Astrocyte of the hippocampus (primary cell): ENCODE measurements at regions not wholly inside any gene's neighbourhood (a gene's known extent, or its start where the extent isn't known, plus 50 kb on each side); places are given as distances from the start of the nearest gene placed in this dataset.

ENCODE experiments used
- DNase-seq: peaks from one replicate; pipeline ENCODE4 v3.0.0; 2011; ENCODE audit warnings: low read depth, low spot score

GRCh38 chr13:44174769-44175425 lies 198.7 kb upstream of the SERP2 start:
- DNase-seq, result peak; percentile 39

DNA sequence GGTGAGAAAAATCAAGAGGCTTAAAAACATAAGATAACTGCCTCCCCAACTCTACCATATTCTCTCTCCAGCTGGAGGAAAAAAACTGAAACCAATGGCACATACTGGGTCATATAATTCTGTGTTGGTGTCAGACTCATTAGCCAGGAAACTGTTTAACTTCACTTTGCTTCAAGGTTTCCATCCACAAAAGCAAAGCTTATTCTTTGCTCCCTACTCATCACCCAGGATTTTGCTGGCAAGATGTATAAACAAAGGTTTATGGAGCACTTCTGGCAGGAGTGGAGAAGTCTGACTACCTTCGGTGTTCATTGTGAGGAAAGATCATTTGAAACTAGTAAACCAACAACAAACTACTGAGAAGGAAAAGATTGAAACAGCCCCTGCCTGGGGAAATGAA lies 197.5 kb upstream of the SERP2 start:
- no peak for DNase-seq

- no peak for DNase-seq
These were observed 192.6 kb upstream of the SERP2 start for GRCh38 chr13:44180876-44181536.

GRCh38 chr13:44181931-44182330 lies 191.7 kb upstream of the SERP2 start:
- DNase-seq, result peak; percentile 63

DNA sequence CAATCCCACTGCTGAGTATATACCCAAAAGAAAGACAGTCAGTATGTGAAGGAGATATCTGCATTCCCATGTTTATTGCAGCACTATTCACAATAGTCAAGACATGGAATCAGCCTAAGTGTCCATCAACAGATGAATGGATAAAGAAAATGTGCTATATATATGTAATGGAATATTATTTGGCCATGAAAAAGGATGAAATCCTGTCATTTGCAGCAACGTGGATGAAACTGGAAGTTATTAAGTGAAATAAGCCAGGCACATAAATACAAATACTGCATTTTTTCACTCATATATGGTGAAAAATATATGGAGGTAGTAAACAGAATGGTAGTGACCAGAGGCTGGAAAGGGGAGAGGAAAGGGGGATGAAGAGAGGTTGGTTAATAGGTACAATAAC lies 188.9 kb upstream of the SERP2 start:
- DNase-seq, result no peak

DNA sequence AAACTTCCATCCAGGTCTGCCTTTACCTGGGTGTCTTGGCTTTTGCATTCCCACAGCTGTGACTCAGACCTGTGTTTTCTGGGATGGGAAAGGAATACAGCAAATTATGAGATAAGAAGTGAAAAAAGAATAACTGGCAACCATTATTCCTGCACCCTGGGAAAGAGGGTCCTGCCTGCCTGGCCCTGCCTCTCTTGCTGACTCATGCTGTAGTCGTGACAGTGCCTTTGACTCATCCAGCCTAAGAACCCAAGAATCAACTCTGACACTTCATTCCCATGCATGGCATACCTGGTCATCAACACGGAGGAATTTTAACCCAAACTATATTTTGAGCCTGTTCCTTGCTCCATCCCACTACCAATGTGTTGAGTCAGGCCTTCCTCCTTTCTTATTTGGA lies 185.4 kb upstream of the SERP2 start:
- peak; percentile 60 for DNase-seq

GRCh38 chr13:44189085-44189484 lies 184.5 kb upstream of the SERP2 start:
- DNase-seq, result no peak

DNA sequence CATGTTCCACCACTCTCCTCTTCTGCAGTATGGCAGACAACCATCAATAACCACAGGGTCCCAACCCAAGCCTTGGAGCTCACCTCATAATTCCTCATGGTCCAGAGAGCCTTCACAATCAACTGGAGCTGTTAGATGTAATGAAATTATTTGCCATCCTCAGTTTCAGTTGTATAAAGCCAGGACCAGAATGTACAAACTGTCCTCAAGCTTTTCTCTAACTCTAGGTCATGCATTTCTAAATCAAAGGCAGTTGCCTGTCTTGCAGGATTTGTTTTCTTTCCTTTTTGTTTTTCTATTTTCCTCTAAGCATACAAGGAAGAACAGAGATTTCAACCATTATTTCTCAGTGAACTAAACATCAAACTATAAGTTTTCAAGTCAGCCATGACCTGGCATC lies 182.5 kb upstream of the SERP2 start:
- DNase-seq, result no peak

- peak; percentile 78 for DNase-seq
These were observed 182.0 kb upstream of the SERP2 start for GRCh38 chr13:44191504-44192171.

DNA sequence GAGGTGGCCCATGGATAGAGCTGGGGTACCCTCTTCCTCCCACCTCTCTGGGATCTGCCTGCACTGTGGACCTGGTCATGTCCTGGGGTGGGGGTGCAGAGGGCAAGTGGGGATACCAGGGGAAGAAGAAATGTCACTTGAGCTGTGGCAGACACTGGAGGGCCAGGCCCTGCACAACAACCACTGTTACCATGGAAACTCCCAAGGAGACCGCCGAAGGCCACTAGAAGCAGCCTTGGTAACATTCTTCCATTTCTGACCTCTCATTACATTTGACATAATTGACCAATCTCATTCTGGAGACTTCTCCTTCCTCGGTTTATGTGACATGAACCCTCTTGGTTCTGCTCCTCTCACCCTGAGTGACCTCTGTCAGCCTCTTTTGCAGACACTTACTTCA lies 179.9 kb upstream of the SERP2 start:
- no peak for DNase-seq

DNA sequence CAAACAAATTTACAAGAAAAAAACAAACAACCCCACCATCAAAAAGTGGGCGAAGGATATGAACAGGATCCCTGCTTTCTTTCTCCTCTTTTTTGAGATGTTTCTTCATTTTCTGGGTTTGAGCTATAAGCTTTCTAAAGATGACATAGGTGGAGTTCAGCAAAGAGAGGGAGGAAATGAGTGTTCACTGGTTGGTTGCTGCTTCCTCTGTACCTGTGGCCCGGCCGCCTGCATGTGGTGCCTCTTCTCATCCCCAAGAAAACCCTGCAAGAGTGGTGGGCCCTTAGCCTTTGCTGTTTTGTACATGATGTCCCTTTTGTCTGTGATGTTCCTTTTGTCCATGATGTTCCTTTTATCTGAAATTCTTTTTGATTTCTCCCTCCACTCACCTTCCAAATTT lies 178.4 kb upstream of the SERP2 start:
- no peak for DNase-seq

DNA sequence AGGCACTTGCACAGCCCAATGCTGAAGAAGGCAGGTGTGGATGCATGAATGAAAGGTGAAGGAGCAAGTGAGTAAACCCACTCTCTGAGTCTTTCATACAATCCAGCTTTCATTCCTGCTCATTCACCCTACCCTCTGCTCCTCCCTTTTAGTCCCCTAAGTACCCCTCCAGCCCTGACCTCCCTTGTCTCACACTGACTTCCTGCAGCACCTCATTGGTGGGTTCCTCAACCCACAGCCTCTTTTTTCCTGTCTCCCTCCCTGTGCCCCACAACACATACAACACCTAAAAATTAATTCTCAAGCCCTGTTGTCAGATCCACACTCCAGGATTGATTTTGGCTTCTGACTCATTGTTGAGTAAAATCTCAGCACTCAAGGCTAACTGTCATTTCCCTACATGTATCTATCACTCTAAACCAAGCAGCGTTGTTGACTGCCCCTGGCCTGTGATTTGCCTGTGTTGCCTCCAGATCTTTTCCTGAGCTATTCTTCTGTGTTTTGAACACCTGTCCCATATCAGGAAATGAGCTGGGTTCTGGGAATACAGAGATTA lies 177.3 kb upstream of the SERP2 start:
- no peak for DNase-seq

GRCh38 chr13:44197791-44198770 lies 175.5 kb upstream of the SERP2 start:
- peak; percentile 36 for DNase-seq

- peak; percentile 18 for DNase-seq
These were observed 174.8 kb upstream of the SERP2 start for GRCh38 chr13:44198826-44199225.

- DNase-seq, result no peak
These were observed 173.9 kb upstream of the SERP2 start for GRCh38 chr13:44199627-44200207.

GRCh38 chr13:44206434-44206833 lies 167.2 kb upstream of the SERP2 start:
- no peak for DNase-seq

- DNase-seq, result no peak
These were observed 166.1 kb upstream of the SERP2 start for GRCh38 chr13:44207476-44207875.

DNA sequence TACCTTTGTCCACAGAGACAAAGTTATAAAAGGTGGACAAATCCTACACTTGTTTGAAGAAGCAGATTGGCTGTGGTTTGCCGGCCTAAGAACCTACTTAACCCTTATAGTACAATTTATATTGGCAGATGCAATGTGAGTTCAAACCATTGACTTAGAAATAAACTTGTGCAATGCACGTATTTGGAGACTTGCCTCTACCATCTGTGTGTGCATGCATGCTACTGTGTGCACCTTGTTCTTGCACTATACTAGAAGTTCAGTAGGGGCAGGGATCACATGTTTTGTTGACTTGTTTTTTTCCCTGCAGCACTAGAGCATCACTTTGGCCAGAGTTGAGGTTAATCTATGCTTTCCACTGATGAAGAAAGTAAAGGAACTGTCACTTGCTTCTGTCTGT lies 163.1 kb upstream of the SERP2 start:
- DNase-seq, result no peak

- no peak for DNase-seq
These were observed 162.3 kb upstream of the SERP2 start for GRCh38 chr13:44211286-44211685.

GRCh38 chr13:44211704-44212346 lies 161.8 kb upstream of the SERP2 start:
- DNase-seq, result no peak
